IPS-NIHi7 (cell line): ENCODE measurements at regions not wholly inside any gene's neighbourhood (a gene's known extent, or its start where the extent isn't known, plus 50 kb on each side); places are given as distances from the start of the nearest gene placed in this dataset.
"Not testable (repeated sequence)": the region's sequence is repeated elsewhere in the genome, so short reads cannot be mapped to it uniquely, and the experiment has no call there.

Experiments
- DNase-seq: peaks from one replicate; pipeline ENCODE4 v3.0.0; 2012; ENCODE audit warnings: mixed read lengths; ENCODE audit errors: extremely low spot score

DNA sequence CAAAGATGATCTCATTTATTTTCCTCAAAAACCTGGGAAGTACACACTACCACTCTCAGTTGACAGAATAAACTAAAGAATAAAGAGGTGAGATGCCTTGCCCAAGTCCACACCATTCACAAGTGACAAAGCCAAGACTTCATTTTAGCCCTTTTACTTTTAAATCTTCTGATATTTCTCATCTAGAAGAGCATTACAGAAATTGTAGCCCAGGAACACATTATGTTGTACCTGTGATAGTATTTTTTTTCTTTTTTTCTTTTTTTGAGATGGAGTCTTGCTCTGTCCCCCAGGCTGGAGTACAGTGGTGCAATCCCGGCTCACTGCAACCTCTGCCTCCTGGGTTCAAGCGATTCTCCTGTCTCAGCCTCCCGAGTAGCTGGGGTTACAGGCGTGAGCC lies 268.6 kb downstream of the FGFR2 start:
- not testable (repeated sequence) for DNase-seq

DNA sequence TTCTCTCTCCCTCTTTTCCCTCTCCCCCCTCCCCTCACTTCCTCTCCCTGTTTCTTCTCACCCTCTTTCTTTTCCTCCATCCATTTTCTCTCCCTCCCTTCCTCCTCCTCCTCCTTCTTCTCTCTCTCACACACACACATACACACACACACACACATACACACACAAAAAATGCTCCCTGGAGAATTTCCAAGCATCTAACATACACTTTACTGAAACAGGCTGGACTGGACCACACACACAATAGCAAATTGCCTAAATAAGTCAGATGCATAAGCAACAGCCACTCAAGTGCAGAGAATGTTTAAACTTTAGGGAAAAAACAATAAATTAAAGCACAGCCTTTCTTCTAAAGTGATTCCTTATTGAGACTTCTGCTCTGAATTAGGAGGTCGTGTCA lies 267.7 kb downstream of the FGFR2 start:
- no peak for DNase-seq

DNA sequence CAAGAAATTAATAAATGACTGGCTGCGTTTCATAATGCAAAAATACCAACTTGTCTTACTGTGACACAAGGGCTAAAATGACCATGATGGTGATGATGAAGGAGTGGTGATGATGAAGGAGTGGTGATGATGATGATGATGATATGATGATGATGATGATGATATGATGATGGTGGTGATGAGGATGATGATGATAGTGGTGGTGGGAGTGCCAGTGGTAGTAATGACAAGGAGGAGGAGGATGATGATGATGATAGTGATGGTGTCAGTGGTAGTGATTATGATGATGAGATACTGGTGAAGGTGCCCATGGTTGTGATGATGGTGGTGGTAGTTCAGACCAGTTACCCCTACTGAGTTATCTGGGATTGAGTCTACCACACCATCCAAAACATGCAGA lies 265.9 kb downstream of the FGFR2 start:
- no peak for DNase-seq

DNA sequence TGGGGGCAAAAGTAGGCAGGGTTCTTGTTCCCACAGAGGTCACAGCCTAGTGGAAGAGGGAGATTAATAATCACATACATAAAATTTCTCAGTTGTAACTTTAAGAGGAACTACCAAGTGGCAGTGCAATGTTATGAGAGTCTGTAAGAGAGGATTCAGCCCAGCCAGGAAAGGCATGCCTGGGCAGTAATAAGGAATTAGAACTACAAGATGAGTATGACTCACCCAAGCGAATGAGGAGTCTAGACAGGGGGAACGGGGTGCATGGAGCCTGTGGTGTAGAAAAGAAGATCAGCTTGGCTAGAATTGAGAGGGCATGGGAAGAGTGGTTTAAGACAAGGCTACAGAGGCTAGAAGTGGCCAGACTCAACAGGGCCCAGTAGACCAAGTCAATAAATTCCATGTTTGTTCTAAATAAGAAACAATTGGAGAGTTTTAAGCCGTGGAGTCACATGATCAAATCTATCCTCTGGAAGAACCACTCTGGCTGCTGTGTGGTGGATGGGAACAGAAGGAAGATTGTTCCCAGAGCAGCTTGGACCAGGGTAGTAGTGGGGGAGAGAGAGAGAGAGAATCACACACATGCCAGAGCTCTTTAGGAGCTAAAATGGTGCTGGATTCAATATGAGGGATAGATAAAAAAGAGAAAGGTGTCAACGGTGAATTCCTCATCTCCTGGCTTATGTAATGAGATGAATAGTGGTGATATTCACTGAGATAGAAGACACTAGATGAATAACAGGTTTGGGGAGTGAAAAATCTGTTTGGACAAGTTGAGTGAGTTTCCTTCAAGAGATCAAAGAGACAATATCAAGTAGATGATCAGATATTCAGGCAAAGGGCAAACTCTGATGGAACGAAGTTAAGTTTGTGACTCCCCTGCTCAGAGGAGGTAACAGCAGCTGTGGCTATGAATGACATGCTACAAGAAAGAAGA lies 265.1 kb downstream of the FGFR2 start:
- DNase-seq, result no peak

DNA sequence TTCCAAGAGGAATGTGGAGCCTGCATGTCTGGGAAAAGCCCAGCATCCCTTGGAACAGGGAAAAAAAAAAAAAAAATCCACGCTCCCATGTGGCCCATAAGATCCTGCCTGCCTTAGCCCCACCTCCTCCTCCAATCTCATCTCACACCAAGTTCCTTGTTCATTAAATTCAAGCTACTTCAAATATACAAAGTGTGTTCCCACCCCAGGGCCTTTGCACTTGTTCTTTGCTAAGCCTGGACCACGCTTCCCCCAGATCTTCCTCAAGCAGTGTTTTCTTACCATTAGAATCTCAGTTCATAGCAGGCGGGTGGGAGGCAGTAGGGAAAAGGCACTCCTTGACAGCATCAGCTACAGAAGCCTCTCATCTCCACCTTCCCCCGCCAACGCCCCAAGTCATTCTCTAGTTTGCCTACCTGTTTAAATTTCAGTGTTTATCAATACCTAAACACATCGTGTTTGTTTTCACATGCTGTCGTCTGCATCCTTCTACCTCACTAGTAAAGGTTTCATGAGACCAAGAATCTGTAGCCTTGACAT lies 262.8 kb downstream of the FGFR2 start:
- DNase-seq, result no peak

DNA sequence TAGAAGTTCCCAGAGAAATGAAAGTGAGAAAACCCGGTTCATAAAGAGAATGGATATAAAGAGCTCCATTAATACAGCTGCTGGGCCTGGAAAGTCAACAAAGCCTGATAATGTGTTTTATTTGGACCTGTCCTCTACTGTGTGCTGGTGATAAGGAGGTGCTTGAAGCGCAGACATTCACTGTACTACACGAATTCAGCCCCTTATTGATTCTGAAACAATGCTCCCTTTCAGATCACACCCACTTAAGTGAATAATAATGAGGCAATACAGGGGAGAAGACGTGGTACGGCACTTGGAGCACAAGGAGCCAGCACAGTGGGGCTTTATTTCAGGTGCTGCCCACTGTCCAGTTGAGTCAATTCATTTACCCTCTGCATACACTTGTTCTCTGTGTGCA lies 260.8 kb downstream of the FGFR2 start:
- no peak for DNase-seq

DNA sequence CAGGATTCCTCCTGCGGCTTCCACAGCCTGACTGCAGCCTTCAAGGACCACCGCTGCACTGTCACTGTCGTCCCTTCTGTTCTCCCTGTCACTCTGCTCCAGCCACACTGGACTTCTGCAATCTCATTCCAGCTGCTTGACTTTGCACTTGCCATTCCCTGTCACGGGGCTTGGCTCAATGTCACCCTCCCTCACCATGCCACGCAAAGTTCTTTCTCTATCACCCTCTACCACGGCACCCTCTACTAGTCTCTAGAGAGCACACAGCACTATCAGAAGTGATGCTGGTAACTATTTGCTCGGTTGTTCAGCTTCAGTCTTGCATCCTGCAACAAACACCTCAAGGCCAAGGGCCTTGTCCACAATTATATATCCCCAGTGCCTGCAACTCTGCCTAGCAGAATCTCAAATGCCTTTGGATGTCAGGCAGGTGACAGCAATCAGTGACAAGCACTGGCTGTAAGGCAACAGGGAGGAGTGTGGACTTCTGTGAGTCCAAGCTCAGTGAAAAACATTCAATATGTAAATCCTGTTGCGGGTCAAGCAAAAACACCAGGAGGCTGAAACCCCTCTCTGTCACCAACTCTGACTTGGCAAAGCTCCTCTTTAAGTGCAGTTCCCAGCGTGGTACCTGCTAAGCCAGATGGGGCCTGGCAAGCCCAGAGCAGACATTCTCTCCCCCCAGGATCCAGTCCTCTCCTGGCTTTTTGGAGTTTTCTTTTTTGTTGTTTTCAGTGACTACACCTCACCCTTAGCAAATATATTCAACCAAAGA lies 259.9 kb downstream of the FGFR2 start:
- peak; percentile 27 for DNase-seq

DNA sequence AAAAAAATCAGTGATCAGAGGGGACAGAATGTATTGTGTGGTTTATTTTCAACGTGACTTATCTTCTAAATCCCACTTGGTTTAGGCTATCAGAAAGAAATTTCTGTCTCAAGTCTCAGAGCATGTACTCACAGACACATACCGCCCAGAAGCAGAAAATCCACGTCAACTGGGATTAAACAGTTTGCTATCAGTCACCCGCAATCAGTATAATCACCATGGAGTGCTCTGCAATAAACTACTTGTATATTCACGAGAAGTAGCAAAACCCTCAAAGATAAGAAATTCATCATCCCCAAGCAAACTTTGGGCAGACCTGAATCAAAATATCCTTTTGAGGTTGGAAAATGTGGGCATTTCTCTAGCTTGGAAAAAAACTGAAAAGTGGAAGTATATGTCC lies 259.1 kb downstream of the FGFR2 start:
- no peak for DNase-seq

DNA sequence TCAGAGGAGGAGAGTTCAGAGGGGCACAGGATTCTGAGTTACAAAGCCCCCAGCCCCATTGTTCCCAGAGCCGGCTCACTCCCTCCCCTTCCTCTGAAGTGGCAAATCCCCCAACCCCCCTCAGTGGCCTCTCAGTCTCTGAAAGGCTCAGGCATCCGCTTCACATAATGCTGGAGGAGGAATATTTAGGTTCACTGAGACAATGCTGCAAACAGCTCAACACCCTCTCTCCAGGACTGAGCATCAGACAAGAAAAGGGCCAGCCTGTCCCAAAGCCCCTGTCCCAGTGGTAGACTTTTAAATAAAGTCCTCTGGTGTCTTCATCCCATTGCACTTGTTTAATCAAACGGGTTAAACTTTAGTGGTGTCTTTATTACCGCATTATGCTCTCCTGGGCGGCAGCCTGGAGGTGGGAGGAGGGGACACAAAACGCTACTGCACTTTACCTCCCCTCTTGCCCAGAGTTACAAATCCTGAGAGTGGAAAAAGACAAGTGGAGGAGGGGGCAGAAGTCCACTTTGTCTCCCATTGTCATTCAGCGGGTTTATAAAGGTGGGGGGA lies 257.9 kb downstream of the FGFR2 start:
- DNase-seq, result peak; percentile 53

DNA sequence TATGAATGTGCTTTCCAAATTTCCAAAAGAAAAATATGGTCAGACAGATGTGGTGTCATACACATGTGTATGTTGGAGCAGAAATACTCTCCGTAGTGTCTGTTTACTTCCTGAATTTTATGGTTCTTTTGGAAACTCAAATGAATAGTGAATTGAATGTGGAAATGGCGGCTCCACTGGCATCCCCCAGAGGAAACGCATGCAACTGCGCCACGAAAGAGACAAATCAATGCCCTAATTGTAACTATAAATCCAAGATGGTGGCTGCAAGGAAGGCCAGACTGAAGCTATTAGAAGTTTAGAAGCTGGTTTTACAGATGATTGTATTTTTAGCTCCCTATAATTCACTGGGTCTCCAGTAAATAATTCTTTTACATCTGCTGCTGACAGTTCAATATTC lies 246.7 kb downstream of the FGFR2 start:
- DNase-seq, result no peak

DNA sequence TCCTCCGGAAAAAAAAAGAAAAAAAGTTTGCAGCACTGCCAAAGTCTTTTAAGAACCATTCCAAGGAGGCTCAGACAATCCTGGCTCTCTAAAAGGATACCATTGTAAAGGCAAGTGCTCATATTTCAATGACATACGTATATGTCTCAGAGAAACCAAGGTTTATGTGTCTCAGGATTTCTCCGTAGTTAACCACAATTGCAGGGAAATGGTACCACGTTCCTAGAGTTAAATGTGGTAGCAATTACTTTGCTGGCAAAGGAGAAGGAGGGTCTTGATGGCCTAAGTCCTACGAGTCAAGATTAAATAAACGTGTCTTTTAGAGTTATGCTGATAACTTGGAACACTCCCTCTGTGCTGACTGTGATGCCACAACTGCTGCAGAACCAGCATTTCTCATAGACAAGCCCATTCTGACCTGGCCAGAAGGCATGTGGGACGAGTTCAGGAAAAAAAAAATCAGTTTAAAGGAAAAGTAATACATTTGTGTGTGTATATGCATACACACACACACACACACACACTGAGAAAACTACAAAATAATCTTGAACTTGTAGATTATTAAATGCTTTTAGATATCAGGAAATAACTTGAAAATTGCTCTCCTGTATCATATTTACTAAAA lies 245.9 kb downstream of the FGFR2 start:
- DNase-seq, result no peak

DNA sequence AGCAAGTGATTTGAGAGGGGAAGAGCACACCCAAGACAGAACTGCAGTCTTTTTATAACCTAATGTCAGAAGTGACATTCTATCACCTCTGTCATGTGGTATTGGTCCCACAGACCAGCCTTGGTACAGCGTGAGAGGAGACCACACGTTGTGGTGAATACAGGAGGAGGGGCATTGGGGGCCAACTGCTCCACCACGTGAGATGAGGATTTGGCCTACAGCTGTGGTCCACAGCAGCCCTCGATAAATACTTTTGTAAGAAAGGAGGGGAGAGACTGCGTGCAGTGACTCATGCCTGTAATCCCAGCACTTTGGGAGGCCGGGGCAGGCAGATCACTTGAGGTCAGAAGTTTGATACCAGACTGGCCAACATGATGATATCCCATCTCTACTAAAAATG lies 243.1 kb downstream of the FGFR2 start:
- DNase-seq, result no peak

DNA sequence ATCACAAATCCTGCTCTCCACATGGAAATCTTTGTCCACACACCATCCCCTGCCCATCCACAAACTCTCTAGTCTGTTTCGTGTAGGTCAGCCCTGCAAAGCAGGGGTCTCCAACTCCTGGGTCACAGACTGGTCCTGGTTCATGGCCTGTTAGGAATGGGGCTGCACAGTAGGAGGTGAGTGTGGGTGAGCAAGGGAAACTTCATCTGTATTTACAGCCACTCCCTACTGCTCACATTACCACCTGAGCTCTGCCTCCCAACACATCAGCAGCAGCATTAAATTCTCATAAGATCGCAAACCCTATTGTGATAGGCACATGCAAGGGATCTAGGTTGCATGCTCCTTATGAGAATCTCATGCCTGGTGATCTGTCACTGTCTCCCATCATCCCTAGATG lies 242.1 kb downstream of the FGFR2 start:
- no peak for DNase-seq

DNA sequence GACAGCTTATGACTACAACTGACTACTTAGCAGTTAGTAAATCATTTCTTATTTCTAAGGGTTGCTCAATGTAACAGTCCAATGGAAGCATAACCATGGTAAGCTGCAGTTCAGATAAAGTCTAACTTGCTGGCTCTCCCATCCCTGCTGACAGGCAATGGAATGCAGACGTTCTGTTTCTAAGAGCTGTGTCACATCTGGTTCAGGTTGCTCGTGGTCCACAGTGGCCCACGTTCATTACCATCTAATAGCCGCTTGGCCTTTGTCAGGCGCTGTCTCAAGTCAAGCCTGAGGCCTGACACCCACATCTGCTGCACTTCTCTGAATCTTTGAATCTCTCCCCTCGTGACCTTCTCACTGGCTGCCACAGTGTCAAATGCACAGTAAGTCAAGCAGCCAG lies 240.8 kb downstream of the FGFR2 start:
- no peak for DNase-seq

DNA sequence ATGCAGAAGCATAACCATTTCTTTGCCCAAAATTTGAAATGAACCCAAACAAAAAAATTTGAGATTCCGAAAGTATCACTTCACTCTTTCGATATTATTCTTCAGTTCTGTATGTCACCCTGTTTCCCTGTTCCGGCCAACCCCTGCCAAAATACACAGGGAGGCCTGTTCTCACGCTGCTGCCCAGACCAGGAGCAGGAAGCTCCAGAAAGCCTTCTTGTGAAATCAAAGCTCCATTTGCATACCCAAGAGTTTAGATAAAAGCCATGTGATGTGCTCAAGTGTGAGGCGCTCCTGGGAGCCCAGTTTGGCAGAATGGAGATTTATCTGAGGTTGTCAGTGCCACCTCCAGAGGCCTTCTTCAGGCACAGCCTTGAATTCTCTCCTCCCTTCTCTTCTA lies 236.2 kb downstream of the FGFR2 start:
- DNase-seq, result no peak

DNA sequence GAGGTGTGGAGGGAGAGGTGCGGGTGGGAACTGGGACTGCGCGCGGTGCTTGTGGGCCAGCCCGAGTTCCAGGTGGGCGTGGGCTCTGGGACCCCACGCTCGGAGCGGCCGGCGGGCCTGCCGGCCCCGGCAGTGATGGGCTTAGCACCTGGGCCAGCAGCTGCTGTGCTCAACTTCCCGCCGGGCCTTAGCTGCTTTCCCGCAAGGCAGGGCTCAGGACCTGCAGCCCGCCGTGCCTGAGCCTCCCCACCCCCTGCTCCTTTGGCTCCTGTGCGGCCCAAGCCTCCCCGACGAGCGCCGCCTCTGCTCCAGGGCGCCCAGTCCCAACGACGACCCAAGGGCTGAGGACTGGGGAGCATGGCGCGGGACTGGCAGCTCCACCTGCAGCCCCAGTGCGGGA lies 232.7 kb downstream of the FGFR2 start:
- no peak for DNase-seq

DNA sequence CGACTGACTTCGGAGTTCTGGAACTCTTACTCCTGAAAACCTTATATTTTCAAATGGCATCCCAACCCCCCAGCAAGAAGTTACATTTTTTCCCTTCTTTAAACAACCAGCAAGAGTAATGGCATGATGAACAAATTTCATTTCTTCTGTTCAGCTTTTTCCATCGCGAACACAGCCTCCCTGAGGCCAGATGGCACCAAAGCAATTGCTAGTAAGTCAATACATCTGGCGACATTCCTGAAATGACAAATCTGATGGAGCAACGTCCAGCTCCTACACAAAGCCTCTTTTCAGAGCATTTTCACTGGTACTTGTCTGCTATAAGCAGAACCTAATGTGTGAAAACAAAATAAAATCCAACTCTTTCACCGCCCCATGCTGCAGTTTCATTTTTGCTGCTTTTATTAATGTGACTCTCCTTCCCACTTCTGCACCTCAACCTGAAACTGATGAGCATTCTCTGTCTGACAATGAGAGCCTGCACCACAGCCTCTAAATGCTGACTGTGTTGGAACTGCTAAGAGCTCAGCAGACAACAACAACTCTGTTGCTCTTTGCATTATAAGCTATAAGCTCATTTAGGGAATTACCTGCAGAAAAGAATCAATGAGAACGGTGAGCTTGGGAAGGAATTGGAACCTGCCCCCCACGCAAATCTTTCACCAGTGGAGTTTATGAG lies 229.8 kb downstream of the FGFR2 start:
- DNase-seq, result no peak

DNA sequence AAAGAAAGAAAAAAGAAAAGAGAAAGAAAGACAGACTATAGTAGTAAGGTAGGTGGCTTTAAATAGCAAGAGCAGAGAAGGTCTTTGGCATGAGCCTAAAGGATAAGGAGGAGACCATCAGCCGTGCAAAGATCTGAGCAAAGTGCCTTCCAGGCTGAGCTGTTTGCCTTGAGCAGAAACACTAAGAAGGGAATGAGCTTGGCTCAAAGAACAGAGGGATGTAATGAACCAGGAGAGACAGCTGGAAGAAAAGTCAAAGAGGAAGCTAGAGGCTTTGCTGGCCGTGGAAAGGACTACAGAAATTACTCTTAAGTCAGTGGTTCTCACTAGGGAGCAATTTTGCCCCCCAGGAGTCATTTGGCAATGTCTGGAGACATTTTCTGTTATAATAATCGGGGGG lies 228.6 kb downstream of the FGFR2 start:
- DNase-seq, result no peak

DNA sequence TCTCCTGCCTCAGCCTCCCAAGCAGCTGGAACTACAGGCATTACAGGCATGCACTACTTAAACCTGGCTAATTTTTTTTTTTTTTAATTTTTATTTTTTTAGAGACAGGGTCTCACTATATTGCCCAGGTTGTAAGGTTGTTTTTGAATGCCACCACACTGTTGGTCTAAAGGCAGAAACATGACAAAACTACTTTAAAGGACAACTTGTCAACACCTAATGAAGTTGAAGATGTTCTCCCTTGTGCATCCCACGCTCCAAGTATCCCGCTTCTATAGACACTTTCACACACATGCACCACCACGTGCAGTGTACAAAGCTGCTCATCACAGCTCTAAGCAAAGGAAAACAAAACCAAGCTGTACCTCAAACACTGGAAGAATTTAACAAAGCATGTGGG lies 226.4 kb downstream of the FGFR2 start:
- no peak for DNase-seq

DNA sequence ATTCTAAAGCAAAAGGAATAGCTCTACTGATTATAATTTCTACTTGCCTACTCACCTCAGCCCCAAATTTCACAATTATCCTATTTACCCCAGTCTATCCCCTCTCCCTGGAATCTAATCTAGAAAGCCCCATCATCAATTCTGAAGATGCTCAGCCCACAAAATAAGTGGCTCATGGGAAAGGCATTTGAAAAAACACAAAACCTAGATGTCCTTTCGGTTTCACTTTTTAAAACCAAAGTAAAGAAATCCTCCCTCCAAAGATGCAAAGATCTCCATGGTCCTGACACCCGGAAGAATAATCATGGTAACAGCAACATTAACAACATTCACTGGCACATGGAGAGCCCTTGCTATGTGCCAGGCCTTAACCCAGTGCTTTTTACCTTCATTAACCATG lies 224.8 kb downstream of the FGFR2 start:
- DNase-seq, result no peak

DNA sequence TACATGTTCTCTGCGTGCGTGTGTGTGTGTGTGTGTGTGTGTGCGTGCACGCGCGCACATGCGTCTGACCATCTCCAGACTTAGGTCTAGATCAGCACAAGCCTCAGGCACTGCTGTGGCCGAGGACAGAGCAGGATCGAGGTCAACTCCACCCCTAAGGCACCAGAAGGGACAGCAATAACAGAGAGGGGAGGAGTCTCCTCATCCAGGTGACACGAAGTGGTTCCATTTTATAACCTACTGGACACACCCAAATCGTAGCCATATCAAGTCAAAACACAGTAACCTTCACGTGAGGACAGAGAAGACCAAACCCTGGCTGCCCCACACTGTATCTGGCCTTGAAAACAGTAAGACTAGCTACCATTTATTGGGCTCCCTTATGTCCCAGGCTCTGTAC lies 224.1 kb downstream of the FGFR2 start:
- DNase-seq, result no peak
